K562 (cell line): ENCODE measurements at regions not wholly inside any gene's neighbourhood (a gene's known extent, or its start where the extent isn't known, plus 50 kb on each side); places are given as distances from the start of the nearest gene placed in this dataset.

Source experiments
- NCOA1 ChIP-seq: fragments of 450-650 bp; IDR thresholded peaks from 2 replicates; pipeline ENCODE4 v1.6.1; 2016; ENCODE audit warnings: low read depth
- SMARCE1 ChIP-seq: fragments of 450-650 bp; IDR thresholded peaks from 2 replicates; pipeline ENCODE4 v1.7.1; 2016; ENCODE audit warnings: mild to moderate bottlenecking
- TRIM28 ChIP-seq: fragments of 450-650 bp; IDR thresholded peaks from 2 replicates; pipeline ENCODE4 v1.6.1; 2017

DNA sequence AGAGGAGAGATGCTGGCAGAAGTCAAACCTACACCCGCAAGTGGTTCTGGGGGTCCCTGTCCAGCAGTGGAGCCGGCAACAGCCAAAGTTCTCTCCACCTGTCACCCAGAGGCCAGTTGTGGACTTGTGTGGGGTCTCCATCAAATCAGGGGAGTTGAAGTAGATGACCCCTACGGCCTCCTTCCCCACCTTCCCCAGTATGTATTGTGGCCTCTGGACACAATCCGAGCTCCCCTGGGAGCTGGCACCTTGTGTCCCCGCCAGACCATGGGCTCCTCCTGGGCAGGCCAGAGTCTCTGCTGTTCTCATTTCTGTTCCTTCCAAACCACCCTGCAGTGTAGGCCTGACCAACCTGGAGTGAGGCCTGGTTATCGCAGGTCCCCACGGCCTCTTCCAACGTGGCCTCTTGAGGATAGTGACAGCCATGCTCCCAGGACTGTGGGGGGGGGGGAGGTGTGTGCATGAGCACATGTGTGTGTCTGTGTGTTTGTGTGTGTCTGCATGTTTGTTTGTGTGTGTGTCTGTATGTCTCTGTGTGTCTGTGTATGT lies 246.4 kb downstream of the MATN1 start:
- TF ChIP-seq NCOA1: no peak
- no peak for TF ChIP-seq SMARCE1
- no peak for TF ChIP-seq TRIM28
